NB4 (cell line): ENCODE measurements at regions not wholly inside any gene's neighbourhood (a gene's known extent, or its start where the extent isn't known, plus 50 kb on each side); places are given as distances from the start of the nearest gene placed in this dataset.

Experiments
- DNase-seq: peaks from one replicate; pipeline ENCODE4 v3.0.0; 2010; ENCODE audit warnings: low read depth
- H3K4me3 ChIP-seq: one replicate; pipeline ENCODE4 v1.5.1; 2011; ENCODE audit warnings: mild to moderate bottlenecking, low read depth, low read length, moderate library complexity
- CTCF ChIP-seq: IDR thresholded peaks from one replicate; pipeline ENCODE4 v1.5.1; 2012; ENCODE audit warnings: low read depth, low read length
- MAX ChIP-seq: IDR thresholded peaks from 2 replicates; pipeline ENCODE4 v1.6.1; 2011; ENCODE audit warnings: low read depth, low read length
- MYC ChIP-seq: IDR thresholded peaks from 2 replicates; pipeline ENCODE4 v1.6.1; 2011; ENCODE audit warnings: low read depth, low read length
- POLR2A ChIP-seq: IDR thresholded peaks from 2 replicates; pipeline ENCODE4 v1.6.1; 2011; ENCODE audit warnings: mild to moderate bottlenecking; ENCODE audit not compliant: insufficient read length; ENCODE audit errors: extremely low read depth

- TF ChIP-seq POLR2A (no peak), MYC (no peak), MAX (no peak), CTCF (no peak)
- no peak for DNase-seq
- H3K4me3 ChIP-seq, result no peak overlapping the region
Measured at GRCh38 chr5:73286896-73287295, 113.9 kb downstream of the TMEM174 start.

- H3K4me3 ChIP-seq, result no peak overlapping the region
- no peak for DNase-seq
- no peak for TF ChIP-seq CTCF
- TF ChIP-seq MYC, result no peak
- no peak for TF ChIP-seq POLR2A
- no peak for TF ChIP-seq MAX
Measured at GRCh38 chr5:73284985-73285384, 112.0 kb downstream of the TMEM174 start.

GRCh38 chr5:73284220-73284795 lies 111.3 kb downstream of the TMEM174 start:
- H3K4me3 ChIP-seq, result no peak overlapping the region
- TF ChIP-seq MYC, result no peak
- TF ChIP-seq CTCF, result no peak
- no peak for TF ChIP-seq POLR2A
- TF ChIP-seq MAX, result no peak
- DNase-seq, result no peak

GRCh38 chr5:73282923-73283322 lies 109.9 kb downstream of the TMEM174 start:
- DNase-seq, result no peak
- H3K4me3 ChIP-seq, result no peak overlapping the region
- TF ChIP-seq MAX (no peak), MYC (no peak), POLR2A (no peak), CTCF (no peak)

- TF ChIP-seq POLR2A, result no peak
- TF ChIP-seq CTCF, result no peak
- no peak for TF ChIP-seq MYC
- no peak for TF ChIP-seq MAX
- no peak for DNase-seq
Measured at GRCh38 chr5:73282383-73282782, 109.4 kb downstream of the TMEM174 start.

More at GRCh38 chr5:73282383-73282782, 109.4 kb downstream of the TMEM174 start:
- H3K4me3 ChIP-seq, result no peak overlapping the region
